Suprapubic skin (tissue), 4 donors: ENCODE measurements at regions not wholly inside any gene's neighbourhood (a gene's known extent, or its start where the extent isn't known, plus 50 kb on each side); places are given as distances from the start of the nearest gene placed in this dataset.

Experiments used
- EP300 ChIP-seq: sonication (generic); formaldehyde crosslinking; IDR thresholded peaks from one replicate; pipeline ENCODE4 v1.6.1; 2017; ENCODE audit warnings: antibody characterized with exemption
- POLR2A ChIP-seq, 2 donors: fragments of 450-650 bp; IDR thresholded peaks; one replicate each; pipeline ENCODE4 v1.6.1; 2017; ENCODE audit warnings: antibody characterized with exemption in 2 of 2, mild to moderate bottlenecking in 2 of 2, moderate library complexity in 2 of 2
- POLR2AphosphoS5 ChIP-seq, 3 donors: sonication (generic); formaldehyde crosslinking; IDR thresholded peaks; one replicate each; pipeline ENCODE4 v1.6.1; 2017; ENCODE audit warnings: antibody characterized with exemption in 3 of 3
- TF ChIP-seq, protein P1 (sequence below), 2 donors: fragments of 200-600 bp in 1 of 2; fragments of 450-650 bp in 1 of 2; sonication (generic) in 1 of 2; IDR thresholded peaks; one replicate each; pipeline ENCODE4 v1.5.1; 2016 to 2019; ENCODE audit warnings: antibody characterized with exemption in 2 of 2, mild to moderate bottlenecking in 1 of 2, moderate library complexity in 1 of 2

DNA sequence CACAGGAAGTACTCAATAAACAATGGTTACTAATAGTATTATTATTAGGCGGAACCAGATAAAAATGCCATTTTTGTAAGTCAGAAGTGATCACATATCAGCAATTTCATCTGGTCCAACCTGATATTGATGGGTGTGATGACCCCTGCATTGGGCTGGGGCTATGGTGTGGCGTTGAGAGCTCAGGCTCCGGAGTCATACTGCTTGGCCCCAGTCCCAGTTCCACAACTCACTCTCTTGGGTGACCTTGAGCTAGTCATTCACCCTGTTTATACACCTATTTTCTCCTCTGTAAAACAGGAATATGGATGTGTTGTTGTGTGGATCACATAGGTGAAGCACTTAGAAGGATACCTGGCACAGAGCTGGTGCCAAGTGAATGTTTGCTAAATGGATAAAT is 229.4 kb upstream of the POU3F1 start:
- TF ChIP-seq, protein P1, sequence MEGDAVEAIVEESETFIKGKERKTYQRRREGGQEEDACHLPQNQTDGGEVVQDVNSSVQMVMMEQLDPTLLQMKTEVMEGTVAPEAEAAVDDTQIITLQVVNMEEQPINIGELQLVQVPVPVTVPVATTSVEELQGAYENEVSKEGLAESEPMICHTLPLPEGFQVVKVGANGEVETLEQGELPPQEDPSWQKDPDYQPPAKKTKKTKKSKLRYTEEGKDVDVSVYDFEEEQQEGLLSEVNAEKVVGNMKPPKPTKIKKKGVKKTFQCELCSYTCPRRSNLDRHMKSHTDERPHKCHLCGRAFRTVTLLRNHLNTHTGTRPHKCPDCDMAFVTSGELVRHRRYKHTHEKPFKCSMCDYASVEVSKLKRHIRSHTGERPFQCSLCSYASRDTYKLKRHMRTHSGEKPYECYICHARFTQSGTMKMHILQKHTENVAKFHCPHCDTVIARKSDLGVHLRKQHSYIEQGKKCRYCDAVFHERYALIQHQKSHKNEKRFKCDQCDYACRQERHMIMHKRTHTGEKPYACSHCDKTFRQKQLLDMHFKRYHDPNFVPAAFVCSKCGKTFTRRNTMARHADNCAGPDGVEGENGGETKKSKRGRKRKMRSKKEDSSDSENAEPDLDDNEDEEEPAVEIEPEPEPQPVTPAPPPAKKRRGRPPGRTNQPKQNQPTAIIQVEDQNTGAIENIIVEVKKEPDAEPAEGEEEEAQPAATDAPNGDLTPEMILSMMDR (IDR thresholded peaks at IDR 0.05) = no peak
- no peak for TF ChIP-seq POLR2A (IDR thresholded peaks at IDR 0.05)
- TF ChIP-seq POLR2AphosphoS5 (IDR thresholded peaks at IDR 0.05) = no peak
- TF ChIP-seq EP300 = no peak
